GM18499 (cell line): ENCODE measurements at regions not wholly inside any gene's neighbourhood (a gene's known extent, or its start where the extent isn't known, plus 50 kb on each side); places are given as distances from the start of the nearest gene placed in this dataset.

Experiments
- ATAC-seq: cut with Tn5 transposase; IDR thresholded peaks from one replicate; pipeline ENCODE4 v1.9.1; 2021; ENCODE audit warnings: moderate number of reproducible peaks; ENCODE audit not compliant: insufficient read depth, unreplicated experiment

DNA sequence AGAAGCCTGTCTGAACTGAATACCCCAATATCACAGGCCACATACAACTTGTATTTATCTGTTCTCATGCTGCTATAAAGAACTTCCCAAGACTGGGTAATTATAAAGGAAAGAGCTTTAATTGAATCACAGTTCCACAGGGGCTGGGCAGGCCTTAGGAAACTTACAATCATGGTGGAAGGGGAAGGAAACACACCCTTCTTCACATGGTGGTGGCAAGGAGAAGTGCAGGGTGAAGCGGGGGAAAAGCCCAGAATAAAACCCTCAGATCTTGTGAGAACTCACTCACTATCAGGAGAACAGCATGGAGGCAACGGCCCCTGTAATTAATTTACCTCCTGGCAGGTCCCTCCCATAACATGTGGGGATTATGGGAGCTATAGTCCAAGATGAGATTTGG is 50.3 kb upstream of the FNDC1 start:
- no peak for ATAC-seq

- ATAC-seq, result no peak
These were observed 51.6 kb upstream of the FNDC1 start for GRCh38 chr6:159117563-159117962.

DNA sequence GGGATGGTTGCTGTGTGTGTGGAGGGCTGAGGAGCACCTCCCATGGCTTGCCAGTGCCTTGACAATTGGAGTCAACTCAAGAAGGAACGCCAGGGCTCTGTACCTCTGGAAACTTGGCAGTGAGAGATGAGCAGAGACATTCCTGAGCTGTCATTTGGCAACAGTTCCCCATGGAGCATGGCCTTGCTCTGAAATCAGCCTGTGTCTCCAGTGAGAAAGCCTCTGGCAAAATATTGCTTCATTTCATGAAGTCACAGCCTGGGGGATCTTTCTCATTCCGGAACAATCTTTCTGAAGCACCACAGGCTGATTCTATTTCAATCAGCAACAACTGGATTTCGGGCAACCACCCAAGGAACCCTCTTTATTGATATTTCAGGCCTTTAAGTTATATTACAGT is 52.2 kb upstream of the FNDC1 start:
- ATAC-seq, result no peak

GRCh38 chr6:159116343-159116742 is 52.9 kb upstream of the FNDC1 start:
- ATAC-seq, result no peak

DNA sequence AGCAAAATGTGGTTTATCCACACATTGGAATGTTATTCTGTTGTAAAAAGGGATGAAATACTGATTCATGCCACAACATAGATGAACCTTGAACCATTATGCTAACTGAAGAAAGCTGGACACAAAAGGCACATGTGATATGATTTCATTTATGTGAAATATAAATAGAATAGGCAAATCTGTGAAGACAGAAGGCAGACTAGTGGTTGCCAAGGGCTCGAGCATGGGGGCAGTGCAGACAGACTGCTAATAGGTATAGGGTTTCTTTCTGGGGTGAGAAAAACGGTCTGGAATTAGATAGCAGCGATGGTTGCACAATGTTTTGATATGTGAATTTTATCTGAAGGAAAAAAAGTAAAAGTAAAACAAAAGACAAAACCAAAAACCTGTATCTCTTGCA is 54.6 kb upstream of the FNDC1 start:
- ATAC-seq, result no peak

DNA sequence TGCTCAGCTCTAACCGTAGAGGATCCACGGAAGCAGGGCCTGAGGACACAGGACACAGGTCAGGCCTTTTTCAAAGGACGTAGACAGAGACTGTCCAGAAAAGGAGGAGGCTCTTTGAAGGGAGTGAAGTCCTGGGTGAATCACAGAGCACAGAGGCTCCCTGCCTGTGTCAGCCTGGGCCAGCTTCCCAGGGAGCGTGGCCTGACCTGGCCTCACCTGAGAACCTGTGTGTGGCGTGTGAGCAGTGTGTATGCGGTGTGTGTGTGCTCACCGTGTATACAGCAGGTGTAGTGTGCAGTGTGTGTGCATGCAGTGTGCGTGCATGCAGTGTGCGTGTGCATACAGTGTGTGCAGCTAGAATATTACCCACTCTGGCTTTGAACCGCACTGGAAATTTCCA is 56.0 kb upstream of the FNDC1 start:
- ATAC-seq, result no peak

GRCh38 chr6:159112714-159113113 is 56.5 kb upstream of the FNDC1 start:
- no peak for ATAC-seq

GRCh38 chr6:159110748-159111147 is 58.5 kb upstream of the FNDC1 start:
- ATAC-seq, result no peak

DNA sequence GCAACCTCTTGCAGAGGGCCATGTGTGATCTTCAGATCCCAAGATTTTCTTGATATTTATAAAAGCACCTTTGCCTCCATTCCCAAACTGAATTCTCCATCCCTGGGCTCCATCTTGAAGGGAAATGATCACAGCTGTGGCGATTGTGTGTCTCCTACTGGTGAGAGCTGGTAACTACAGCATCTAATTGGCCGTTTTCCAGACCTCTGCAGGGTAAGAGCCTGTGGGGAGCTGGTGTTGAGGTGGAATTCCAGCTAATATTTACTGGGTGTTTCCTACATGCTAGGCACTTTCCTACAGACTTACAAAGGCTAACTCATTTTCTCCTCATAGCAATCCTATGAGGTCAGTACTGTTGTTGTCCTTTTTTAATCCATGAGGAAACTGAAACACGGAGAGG is 59.2 kb upstream of the FNDC1 start:
- ATAC-seq, result no peak

- ATAC-seq, result no peak
These were observed 59.8 kb upstream of the FNDC1 start for GRCh38 chr6:159109391-159109790.

- no peak for ATAC-seq
These were observed 60.7 kb upstream of the FNDC1 start for GRCh38 chr6:159108426-159108985.

- ATAC-seq, result no peak
These were observed 61.5 kb upstream of the FNDC1 start for GRCh38 chr6:159107451-159108260.

GRCh38 chr6:159106627-159107241 is 61.9 kb upstream of the TAGAP start:
- ATAC-seq, result peak; percentile 74

GRCh38 chr6:159105716-159106115 is 60.9 kb upstream of the TAGAP start:
- no peak for ATAC-seq

DNA sequence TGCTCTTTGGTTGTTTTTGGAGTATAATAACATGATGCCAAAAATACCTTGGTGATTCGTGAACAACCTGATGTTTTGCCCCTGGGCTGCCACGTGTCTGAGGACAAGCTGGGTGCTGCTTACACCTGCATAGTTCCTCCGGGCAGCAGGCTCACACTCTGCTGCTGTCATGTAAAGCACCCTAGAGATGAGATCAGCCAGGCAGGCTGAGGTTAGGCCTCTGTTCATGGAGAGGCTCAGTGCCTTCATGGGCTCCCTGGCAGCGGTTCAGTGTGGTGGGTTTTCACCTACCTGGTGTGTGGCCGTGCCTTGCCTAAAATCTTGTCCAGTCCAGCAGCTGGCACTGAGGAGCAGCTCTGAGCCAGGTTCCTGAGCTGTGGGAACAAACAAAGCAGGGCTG is 60.1 kb upstream of the TAGAP start:
- ATAC-seq, result no peak

- no peak for ATAC-seq
These were observed 59.6 kb upstream of the TAGAP start for GRCh38 chr6:159104163-159104925.

DNA sequence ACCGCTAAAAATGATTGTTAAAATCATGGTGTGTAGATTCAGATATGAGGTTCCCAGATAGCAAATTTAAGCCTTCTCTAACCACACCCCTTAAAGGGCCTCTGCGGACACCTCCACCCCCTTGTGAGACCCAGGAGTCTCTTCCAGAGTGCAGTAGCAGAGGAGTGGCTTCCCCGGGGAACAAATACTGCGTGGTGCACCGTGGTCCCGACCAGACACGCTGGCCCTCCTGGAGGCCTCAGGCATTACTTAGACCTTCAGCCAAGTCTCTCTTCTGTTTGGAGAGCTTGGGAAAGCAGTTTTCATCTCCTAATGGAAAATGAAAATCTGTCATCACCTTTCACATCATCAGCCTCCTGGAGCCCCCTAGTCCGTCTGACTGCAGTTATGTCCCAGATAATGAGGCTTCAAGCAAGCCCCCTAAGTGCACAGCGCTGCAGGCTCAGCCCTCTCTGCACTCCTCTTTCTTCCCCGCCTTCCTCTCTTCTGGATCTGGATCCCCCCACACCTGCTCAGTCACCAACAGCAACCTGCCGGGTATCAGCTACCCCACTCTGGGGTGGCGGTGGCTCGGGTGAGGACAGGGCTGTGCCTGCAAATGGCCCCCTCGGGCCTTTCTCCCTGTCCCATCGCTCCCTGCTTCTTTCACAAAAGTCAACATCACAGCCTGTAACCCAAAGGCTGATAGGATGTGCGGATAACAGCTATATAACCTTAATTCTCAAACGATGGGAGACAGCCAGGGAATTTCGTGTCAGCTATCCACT is 58.8 kb upstream of the TAGAP start:
- no peak for ATAC-seq

GRCh38 chr6:159102373-159103160 is 57.8 kb upstream of the TAGAP start:
- ATAC-seq, result no peak

DNA sequence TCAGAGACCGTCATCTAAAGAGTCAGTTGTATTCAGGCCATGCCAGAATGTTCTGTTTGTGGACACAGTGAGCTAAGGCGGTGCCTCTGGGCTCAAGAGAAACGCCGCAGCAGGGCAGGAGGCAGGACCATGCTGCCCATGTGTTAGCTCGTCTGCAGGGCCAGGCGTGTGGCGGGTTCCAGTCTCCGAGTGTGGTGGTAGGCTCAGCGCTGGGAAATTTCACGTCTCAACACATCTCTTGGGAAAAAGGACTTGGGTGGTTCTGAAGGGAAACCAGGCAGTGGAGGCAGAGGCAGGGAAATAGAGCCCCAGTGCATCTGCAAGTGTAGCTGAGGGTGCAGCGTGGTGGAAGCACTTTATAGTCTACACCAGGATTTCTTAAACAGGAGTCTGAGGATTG is 56.9 kb upstream of the TAGAP start:
- ATAC-seq, result no peak
